K562 (cell line): ENCODE measurements at regions not wholly inside any gene's neighbourhood (a gene's known extent, or its start where the extent isn't known, plus 50 kb on each side); places are given as distances from the start of the nearest gene placed in this dataset.

ENCODE experiments used
- CBX2 ChIP-seq: fragments of 200-600 bp; sonication (generic); IDR thresholded peaks from one replicate; pipeline ENCODE4 v1.6.1; 2012; ENCODE audit warnings: mild to moderate bottlenecking, low read length, inconsistent platforms; ENCODE audit not compliant: insufficient read depth, poor library complexity, severe bottlenecking
- MXI1 ChIP-seq: IDR thresholded peaks from 2 replicates; pipeline ENCODE4 v1.6.1; 2011; ENCODE audit warnings: low read depth, mild to moderate bottlenecking, improper control_type of control experiment, low read length
- NR1H2 ChIP-seq: sonication (generic); formaldehyde crosslinking; IDR thresholded peaks from 2 replicates; pipeline ENCODE4 v1.4.0; 2020; ENCODE audit warnings: mild to moderate bottlenecking, missing genetic modification reagents
- U2AF1 ChIP-seq: fragments of 200-400 bp; formaldehyde crosslinking; optimal IDR thresholded peaks from 2 replicates; pipeline ENCODE3; 2017; ENCODE audit warnings: mild to moderate bottlenecking, low read depth, low read length, moderate library complexity
- XRCC3 ChIP-seq: fragments of 450-650 bp; IDR thresholded peaks from 2 replicates; pipeline ENCODE4 v1.6.1; 2017; ENCODE audit warnings: mild to moderate bottlenecking, moderate library complexity
- ZBTB1 ChIP-seq: sonication (generic); formaldehyde crosslinking; IDR thresholded peaks from 2 replicates; pipeline ENCODE4 v1.8.1; 2023; ENCODE audit warnings: missing genetic modification reagents, low read depth, mild to moderate bottlenecking, borderline replicate concordance
- ZC3H11A ChIP-seq: IDR thresholded peaks from 2 replicates; pipeline ENCODE4 v1.6.1; 2012; ENCODE audit warnings: low read depth, low read length, improper control_type of control experiment
- ZNF197 ChIP-seq: fragments of 200-800 bp; sonication (Bioruptor generic); IDR thresholded peaks from 2 replicates; pipeline ENCODE4 v1.6.1; 2016; ENCODE audit warnings: low read depth, missing genetic modification characterization, missing compliant biosample characterization
- ZNF707 ChIP-seq: fragments of 250-450 bp; sonication (Bioruptor Pico); conservative IDR thresholded peaks from 2 replicates; pipeline ENCODE4 v1.8.0; 2022; ENCODE audit warnings: inconsistent platforms, mild to moderate bottlenecking, moderate library complexity
- ZNF830 ChIP-seq: fragments of 250-450 bp; sonication (Bioruptor Pico); IDR thresholded peaks from 2 replicates; pipeline ENCODE4 v1.5.0; 2021; ENCODE audit warnings: mild to moderate bottlenecking
- TF ChIP-seq, protein P1 (sequence below): sonication (generic); formaldehyde crosslinking; IDR thresholded peaks from 2 replicates; pipeline ENCODE4 v1.8.0; 2022; ENCODE audit warnings: mild to moderate bottlenecking, low read depth, missing genetic modification reagents
- TF ChIP-seq, protein P2 (sequence below): fragments of 250-450 bp; sonication (Bioruptor Pico); IDR thresholded peaks from 2 replicates; pipeline ENCODE4 v1.8.0; 2021; ENCODE audit warnings: mild to moderate bottlenecking, moderate library complexity

- TF ChIP-seq CBX2 (no peak), NR1H2 (no peak), ZNF197 (CRISPR knock-in tag) (no peak), MXI1 (no peak), ZNF830 (no peak), ZNF707 (CRISPR knock-in tag) (no peak), ZC3H11A (no peak), XRCC3 (no peak), ZBTB1 (CRISPR knock-in tag) (no peak), U2AF1 (no peak)
- TF ChIP-seq, protein P1, sequence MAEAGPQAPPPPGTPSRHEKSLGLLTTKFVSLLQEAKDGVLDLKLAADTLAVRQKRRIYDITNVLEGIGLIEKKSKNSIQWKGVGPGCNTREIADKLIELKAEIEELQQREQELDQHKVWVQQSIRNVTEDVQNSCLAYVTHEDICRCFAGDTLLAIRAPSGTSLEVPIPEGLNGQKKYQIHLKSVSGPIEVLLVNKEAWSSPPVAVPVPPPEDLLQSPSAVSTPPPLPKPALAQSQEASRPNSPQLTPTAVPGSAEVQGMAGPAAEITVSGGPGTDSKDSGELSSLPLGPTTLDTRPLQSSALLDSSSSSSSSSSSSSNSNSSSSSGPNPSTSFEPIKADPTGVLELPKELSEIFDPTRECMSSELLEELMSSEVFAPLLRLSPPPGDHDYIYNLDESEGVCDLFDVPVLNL = no peak
- TF ChIP-seq, protein P2, sequence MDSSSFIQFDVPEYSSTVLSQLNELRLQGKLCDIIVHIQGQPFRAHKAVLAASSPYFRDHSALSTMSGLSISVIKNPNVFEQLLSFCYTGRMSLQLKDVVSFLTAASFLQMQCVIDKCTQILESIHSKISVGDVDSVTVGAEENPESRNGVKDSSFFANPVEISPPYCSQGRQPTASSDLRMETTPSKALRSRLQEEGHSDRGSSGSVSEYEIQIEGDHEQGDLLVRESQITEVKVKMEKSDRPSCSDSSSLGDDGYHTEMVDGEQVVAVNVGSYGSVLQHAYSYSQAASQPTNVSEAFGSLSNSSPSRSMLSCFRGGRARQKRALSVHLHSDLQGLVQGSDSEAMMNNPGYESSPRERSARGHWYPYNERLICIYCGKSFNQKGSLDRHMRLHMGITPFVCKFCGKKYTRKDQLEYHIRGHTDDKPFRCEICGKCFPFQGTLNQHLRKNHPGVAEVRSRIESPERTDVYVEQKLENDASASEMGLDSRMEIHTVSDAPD (CRISPR knock-in tag) = no peak
Measured at GRCh38 chr15:59835776-59836175, 146.7 kb upstream of the BNIP2 start (continued).
